ENCODE measurements at regions not wholly inside any gene's neighbourhood (a gene's known extent, or its start where the extent isn't known, plus 50 kb on each side); places are given as distances from the start of the nearest gene placed in this dataset.
"Not testable (repeated sequence)": the region's sequence is repeated elsewhere in the genome, so short reads cannot be mapped to it uniquely, and the experiment has no call there.

- H3K9me3 Mint-ChIP-seq, result no peaks in the 10 kb centered on the region
- no peak for ATAC-seq (replicated peaks)
- no peaks in the 10 kb centered on the region for H3K36me3 Mint-ChIP-seq (ENCODE audit: insufficient read depth)
- no peaks in the 10 kb centered on the region for H3K4me1 Mint-ChIP-seq (ENCODE audit: low read depth in 2 of 2)
- DNase-seq, result no peak
- no peak overlapping the region for H3K27ac Mint-ChIP-seq
- H3K27me3 Mint-ChIP-seq, result peaks cover 26 to 55% of the 10 kb centered on the region in 2 donors
- no peak overlapping the region for H3K4me3 Mint-ChIP-seq
These were observed 68.5 kb downstream of the CCDC71L start for GRCh38 chr7:106592282-106593027.

- H3K9me3 Mint-ChIP-seq, result no peaks in the 10 kb centered on the region
- no peaks in the 10 kb centered on the region for H3K36me3 Mint-ChIP-seq (ENCODE audit: insufficient read depth)
- H3K4me1 Mint-ChIP-seq (ENCODE audit: low read depth in 2 of 2), result no peaks in the 10 kb centered on the region
- ATAC-seq (replicated peaks) (no peak), DNase-seq (no peak)
- H3K27ac Mint-ChIP-seq, result no peak overlapping the region
- no peak overlapping the region for H3K4me3 Mint-ChIP-seq
- peaks cover 39 to 66% of the 10 kb centered on the region in 2 donors for H3K27me3 Mint-ChIP-seq
These were observed 69.8 kb downstream of the CCDC71L start for GRCh38 chr7:106591146-106591545.

DNA sequence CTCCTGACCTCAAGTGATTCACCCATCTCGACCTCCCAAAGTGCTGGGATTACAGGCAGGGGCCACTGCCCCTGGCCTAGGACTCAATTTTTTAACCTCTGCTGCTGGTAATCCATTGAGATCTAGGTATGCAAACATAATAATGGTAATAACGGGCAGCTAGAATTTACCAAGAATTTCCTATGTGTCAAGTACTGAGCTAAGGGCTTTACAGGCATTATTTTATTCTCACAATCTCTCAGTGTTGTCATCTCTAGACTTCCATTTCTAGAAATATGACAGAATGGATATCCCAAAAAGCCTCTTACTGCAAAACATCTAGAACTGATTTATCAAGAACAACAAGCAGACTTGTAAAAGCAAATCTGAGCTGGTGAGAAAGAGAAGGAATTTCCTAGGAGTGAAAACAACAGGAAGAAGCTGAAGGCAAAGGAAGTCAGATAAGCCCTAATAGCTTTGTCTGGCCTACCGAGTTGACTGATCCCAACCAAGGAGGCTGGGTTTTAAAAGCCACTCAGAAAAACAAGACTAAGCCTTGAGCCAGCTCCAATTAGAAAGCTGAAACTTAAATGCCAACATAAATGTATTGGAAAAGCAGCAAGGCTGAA is 70.6 kb downstream of the CCDC71L start:
- no peak for ATAC-seq (replicated peaks)
- no peak overlapping the region for H3K27ac Mint-ChIP-seq
- no peaks in the 10 kb centered on the region for H3K36me3 Mint-ChIP-seq (ENCODE audit: insufficient read depth)
- no peaks in the 10 kb centered on the region for H3K9me3 Mint-ChIP-seq
- H3K4me3 Mint-ChIP-seq, result no peak overlapping the region
- no peak for DNase-seq
- H3K4me1 Mint-ChIP-seq (ENCODE audit: low read depth in 2 of 2), result no peaks in the 10 kb centered on the region
- H3K27me3 Mint-ChIP-seq, result peaks cover 39 to 58% of the 10 kb centered on the region in 2 donors

- DNase-seq (no peak), ATAC-seq (replicated peaks) (no peak)
- no peaks in the 10 kb centered on the region for H3K4me1 Mint-ChIP-seq (ENCODE audit: low read depth in 2 of 2)
- no peak overlapping the region for H3K4me3 Mint-ChIP-seq
- peaks cover 39 to 58% of the 10 kb centered on the region in 2 donors for H3K27me3 Mint-ChIP-seq
- no peaks in the 10 kb centered on the region for H3K36me3 Mint-ChIP-seq (ENCODE audit: insufficient read depth)
- H3K27ac Mint-ChIP-seq, result no peak overlapping the region
- H3K9me3 Mint-ChIP-seq, result no peaks in the 10 kb centered on the region
These were observed 71.6 kb downstream of the CCDC71L start for GRCh38 chr7:106589198-106589879.

DNA sequence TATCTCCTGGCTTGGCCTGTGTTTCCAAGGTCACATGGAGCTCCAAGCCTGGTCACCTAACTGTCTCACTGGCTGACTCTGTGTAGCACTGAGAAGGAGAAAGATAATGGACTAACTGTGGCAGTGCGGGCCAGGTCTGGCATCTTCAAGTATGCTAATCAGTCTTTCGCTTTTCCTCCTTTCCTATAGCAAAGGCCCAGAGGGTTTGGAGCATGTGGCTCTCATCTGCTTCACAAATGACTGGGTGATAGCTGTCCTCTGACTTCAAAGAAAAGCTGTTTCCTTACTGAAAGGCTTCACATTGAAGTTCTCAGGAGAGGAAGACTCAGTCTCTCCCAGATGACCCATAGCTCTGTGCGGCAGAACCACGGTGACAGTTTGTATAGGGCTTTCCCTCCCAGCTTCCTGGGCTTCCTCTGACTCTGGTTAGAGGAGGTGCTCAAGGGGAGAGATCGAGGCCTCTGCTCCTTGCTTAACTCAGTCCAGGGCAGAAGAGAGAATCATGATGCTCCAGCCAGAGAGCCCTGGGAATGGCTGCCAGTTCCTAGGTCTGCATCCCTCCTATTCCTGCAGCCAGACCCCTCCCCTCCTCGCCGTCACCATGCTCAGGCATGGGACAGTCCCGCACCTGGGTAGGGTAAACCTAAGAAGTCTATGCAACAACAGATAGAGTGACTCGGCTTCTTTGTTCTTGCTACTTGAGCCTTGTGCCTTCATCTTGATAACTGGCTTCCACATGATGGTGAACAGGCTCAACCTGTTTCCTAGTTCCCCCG is 72.3 kb downstream of the CCDC71L start:
- no peak overlapping the region for H3K27ac Mint-ChIP-seq
- no peaks in the 10 kb centered on the region for H3K36me3 Mint-ChIP-seq (ENCODE audit: insufficient read depth)
- H3K4me3 Mint-ChIP-seq, result no peak overlapping the region
- H3K27me3 Mint-ChIP-seq, result peaks cover 39 to 64% of the 10 kb centered on the region in 2 donors
- H3K9me3 Mint-ChIP-seq, result peaks cover 0 to 2% of the 10 kb centered on the region in 2 donors
- no peaks in the 10 kb centered on the region for H3K4me1 Mint-ChIP-seq (ENCODE audit: low read depth in 2 of 2)
- no peak for DNase-seq
- ATAC-seq (replicated peaks), result no peak

GRCh38 chr7:106584914-106585759 is 75.8 kb downstream of the CCDC71L start:
- Mint-ChIP-seq H3K27ac (no peak overlapping the region), H3K4me3 (no peak overlapping the region), H3K9me3 (peaks cover 0 to 2% of the 10 kb centered on the region in 2 donors), H3K27me3 (peaks cover 24 to 47% of the 10 kb centered on the region in 2 donors), H3K4me1 (ENCODE audit: low read depth in 2 of 2) (no peaks in the 10 kb centered on the region), H3K36me3 (ENCODE audit: insufficient read depth) (no peaks in the 10 kb centered on the region)
- DNase-seq (no peak), ATAC-seq (replicated peaks) (no peak)

DNA sequence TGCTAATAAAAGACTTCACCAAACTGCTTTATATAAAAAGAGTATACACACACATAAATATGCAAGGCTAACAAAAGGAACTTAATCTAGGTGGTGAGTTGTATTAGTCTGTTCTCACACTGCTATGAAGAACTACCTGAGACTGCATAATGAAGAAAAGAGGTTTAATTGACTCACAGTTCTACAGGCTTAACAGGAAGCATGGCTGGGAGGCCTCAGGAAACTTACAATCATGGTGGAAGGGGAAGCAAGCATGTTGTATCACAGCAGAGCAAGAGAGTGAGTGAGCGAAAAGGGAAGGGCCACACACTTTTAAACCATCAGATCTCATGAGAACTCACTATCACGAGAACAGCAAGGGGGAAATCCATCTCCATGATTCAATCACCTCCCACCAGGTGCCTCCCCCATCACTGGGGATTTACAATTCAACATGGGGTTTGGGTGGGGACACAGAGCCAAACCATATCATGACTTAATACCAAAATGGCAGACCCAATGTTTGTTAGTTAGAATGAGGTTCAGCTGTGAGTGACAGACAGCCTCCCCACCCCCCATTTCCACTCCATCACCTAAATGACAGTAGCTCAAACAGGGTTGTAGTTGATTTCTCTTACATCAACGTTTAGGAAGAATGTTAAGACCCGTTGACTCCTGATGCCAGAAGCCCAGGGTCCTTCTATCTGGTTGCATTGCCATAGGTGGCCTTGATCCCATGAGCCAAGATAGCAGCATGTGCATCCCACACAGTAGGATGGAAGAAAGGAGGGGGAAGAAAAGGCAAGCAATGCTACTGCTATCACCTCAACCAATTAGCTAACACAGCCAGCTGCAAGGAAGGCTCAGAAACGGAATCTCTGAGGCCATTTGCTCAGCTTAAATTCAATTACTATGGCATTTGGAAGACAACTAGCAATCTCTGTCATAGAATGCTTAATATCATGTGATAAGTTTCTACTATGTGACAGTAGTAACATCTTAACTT is 77.0 kb downstream of the CCDC71L start:
- H3K4me3 Mint-ChIP-seq, result no peak overlapping the region
- H3K9me3 Mint-ChIP-seq, result peaks cover 0 to 2% of the 10 kb centered on the region in 2 donors
- H3K4me1 Mint-ChIP-seq (ENCODE audit: low read depth in 2 of 2), result no peaks in the 10 kb centered on the region
- H3K27me3 Mint-ChIP-seq, result peaks cover 14 to 36% of the 10 kb centered on the region in 2 donors
- no peaks in the 10 kb centered on the region for H3K36me3 Mint-ChIP-seq (ENCODE audit: insufficient read depth)
- no peak for DNase-seq
- ATAC-seq (replicated peaks), result no peak
- no peak overlapping the region for H3K27ac Mint-ChIP-seq

GRCh38 chr7:106583100-106583499 is 77.9 kb downstream of the CCDC71L start:
- ATAC-seq (replicated peaks), result no peak
- no peaks in the 10 kb centered on the region for H3K4me1 Mint-ChIP-seq (ENCODE audit: low read depth in 2 of 2)
- H3K9me3 Mint-ChIP-seq, result peaks cover 0 to 2% of the 10 kb centered on the region in 2 donors
- H3K36me3 Mint-ChIP-seq (ENCODE audit: insufficient read depth), result no peaks in the 10 kb centered on the region
- H3K4me3 Mint-ChIP-seq, result no peak overlapping the region
- no peak for DNase-seq
- peaks cover 12 to 32% of the 10 kb centered on the region in 2 donors for H3K27me3 Mint-ChIP-seq
- no peak overlapping the region for H3K27ac Mint-ChIP-seq

DNA sequence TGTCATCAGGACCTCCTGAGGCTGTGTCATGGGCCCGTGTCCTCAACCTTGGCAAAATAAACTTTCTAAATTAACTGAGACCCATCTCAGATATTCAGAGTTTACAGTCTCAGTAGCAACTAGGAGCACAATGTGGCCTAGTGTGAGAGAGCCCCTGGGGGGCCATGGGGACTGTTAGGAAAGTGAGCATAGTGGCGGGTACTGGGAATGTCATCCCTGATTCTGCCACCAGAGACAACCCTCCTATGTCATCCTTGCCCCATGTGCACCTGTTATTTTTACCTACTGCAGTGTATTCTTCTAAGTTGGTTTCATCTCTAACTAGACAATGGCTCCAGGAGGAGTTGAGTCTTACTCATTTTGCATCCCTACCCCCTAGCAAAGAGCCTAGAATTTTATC is 78.6 kb downstream of the CCDC71L start:
- Mint-ChIP-seq H3K9me3 (peaks cover 0 to 2% of the 10 kb centered on the region in 2 donors), H3K4me1 (ENCODE audit: low read depth in 2 of 2) (no peaks in the 10 kb centered on the region), H3K27ac (no peak overlapping the region), H3K27me3 (peaks cover 19 to 35% of the 10 kb centered on the region in 2 donors), H3K4me3 (no peak overlapping the region), H3K36me3 (ENCODE audit: insufficient read depth) (no peaks in the 10 kb centered on the region)
- DNase-seq (no peak), ATAC-seq (replicated peaks) (no peak)

- not testable (repeated sequence) for H3K36me3 Mint-ChIP-seq (ENCODE audit: insufficient read depth); DNase-seq; H3K9me3 Mint-ChIP-seq; ATAC-seq (replicated peaks); H3K27ac Mint-ChIP-seq; H3K4me1 Mint-ChIP-seq (ENCODE audit: low read depth in 2 of 2); H3K4me3 Mint-ChIP-seq
- H3K27me3 Mint-ChIP-seq, result peaks cover 9 to 43% of the 10 kb centered on the region in 2 donors
These were observed 81.9 kb downstream of the CCDC71L start for GRCh38 chr7:106579086-106579485.

DNA sequence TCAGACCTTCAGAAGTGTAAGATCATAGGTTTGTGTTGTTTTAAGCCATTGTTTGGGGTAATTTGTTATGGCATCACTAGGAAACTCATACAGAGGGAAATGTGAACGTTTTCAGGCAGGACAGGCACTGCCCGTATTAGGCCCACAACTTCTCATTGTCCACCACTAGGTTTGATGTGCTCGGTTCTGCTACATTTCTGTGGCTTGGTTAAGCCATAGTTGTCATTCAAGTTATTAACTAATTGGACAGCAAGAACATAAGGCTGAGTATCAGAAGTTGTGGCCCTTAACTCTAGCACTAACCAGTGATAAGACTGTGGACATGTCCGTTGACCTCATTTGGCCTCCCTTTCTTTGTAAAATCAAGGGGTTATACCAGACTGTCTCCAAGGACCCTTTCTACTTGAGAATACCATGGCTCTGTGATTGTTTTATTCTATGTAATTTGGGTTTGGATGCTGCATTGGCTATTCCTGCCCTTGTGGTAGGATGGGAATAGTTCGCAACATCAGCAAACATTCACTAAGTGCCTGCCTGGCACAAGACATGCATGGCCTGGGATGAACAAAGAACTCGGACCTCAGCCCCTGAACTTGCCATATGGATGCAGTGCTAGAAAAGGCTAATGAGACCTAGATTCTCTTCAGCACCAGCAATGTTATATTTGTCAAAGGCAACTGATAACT is 85.7 kb downstream of the CCDC71L start:
- ATAC-seq (replicated peaks) (no peak), DNase-seq (no peak)
- H3K4me1 Mint-ChIP-seq (ENCODE audit: low read depth in 2 of 2), result no peaks in the 10 kb centered on the region
- no peaks in the 10 kb centered on the region for H3K9me3 Mint-ChIP-seq
- no peak overlapping the region for H3K4me3 Mint-ChIP-seq
- peaks cover 31 to 57% of the 10 kb centered on the region in 2 donors for H3K27me3 Mint-ChIP-seq
- no peaks in the 10 kb centered on the region for H3K36me3 Mint-ChIP-seq (ENCODE audit: insufficient read depth)
- no peak overlapping the region for H3K27ac Mint-ChIP-seq

Measured in effector memory CD8-positive, alpha-beta T cell (primary cell).